HEK293T (cell line): ENCODE measurements at regions not wholly inside any gene's neighbourhood (a gene's known extent, or its start where the extent isn't known, plus 50 kb on each side); places are given as distances from the start of the nearest gene placed in this dataset.

Source experiments
- ARNT ChIP-seq: fragments of 450-650 bp; IDR thresholded peaks from 2 replicates; pipeline ENCODE4 v1.6.1; 2017; ENCODE audit warnings: mild to moderate bottlenecking
- FOXK2 ChIP-seq: fragments of 450-650 bp; IDR thresholded peaks from 2 replicates; pipeline ENCODE4 v1.6.1; 2016; ENCODE audit warnings: mild to moderate bottlenecking

DNA sequence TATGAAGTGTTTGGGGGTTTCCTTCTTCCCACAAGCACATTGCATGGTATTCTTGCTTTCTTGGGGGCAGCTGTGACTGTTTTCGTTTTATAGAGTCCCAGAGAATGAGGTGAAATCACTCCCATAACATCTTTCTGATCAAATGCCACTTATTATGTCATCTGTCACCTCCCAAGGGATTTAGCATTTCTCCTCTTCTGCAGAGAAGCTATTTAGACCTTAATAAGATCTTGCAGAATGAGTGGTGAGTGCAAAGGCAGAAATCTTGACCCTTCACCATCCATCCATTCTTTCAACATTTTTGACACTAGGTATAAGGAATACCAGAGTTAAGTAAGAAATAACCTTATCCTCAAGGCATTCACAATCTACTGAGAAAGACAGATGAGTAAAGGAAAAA is 318.6 kb upstream of the POU3F1 start:
- TF ChIP-seq ARNT (no peak), FOXK2 (no peak)
